GM12892 (cell line): ENCODE measurements at regions not wholly inside any gene's neighbourhood (a gene's known extent, or its start where the extent isn't known, plus 50 kb on each side); places are given as distances from the start of the nearest gene placed in this dataset.
"Not testable (repeated sequence)": the region's sequence is repeated elsewhere in the genome, so short reads cannot be mapped to it uniquely, and the experiment has no call there.

Experiments
- POLR2A ChIP-seq: IDR thresholded peaks from 2 replicates; pipeline ENCODE4 v1.6.1; 2011; ENCODE audit warnings: low read depth, low read length, control low read depth
- POLR2AphosphoS5 ChIP-seq: IDR thresholded peaks from 2 replicates; pipeline ENCODE4 v1.6.1; 2011; ENCODE audit warnings: low read depth, low read length, control low read depth
- TAF1 ChIP-seq: IDR thresholded peaks from 2 replicates; pipeline ENCODE4 v1.6.1; 2011; ENCODE audit warnings: low read depth, mild to moderate bottlenecking, control low read depth, low read length, borderline replicate concordance

DNA sequence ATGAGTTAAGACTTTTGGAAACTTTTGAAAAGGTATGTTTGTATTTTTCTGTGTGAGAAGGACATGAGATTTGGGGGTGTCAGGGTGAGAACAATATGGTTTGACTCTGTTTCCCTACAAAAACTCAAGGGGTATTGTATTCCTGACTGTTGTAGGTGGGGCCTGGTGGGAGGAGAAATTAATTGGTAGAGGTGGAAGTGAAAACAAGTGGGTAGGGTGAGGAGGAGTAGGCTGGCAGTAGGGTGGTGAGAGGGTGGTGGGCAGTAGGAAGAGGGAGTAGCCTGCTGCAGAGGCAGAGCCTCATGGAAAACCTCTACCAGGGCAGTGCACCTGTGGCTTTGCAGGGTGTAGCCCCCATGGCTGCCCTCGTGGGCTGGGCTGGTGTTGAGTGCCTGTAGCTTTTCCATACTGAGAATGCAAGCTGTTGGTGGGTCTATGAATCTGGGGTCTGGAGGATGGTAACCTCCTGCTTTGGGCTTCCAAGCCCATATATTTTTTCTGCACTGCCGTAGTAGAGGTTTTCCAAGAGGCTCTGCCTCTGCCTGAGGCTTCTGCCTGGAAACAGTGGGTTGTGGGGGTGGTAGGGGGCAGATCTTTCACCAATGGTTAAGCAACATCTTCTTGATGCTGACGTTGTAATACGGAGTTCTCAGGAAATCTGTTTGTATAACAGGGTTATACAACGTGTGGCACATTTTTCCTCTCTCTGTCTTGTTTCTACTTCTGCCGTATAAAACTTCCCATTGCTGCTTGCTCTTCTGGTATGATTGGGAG is 133.6 kb upstream of the ZNF519 start:
- not testable (repeated sequence) for TF ChIP-seq POLR2A, POLR2AphosphoS5, TAF1
